ENCODE measurements at regions not wholly inside any gene's neighbourhood (a gene's known extent, or its start where the extent isn't known, plus 50 kb on each side); places are given as distances from the start of the nearest gene placed in this dataset.

GRCh38 chr4:126216611-126217010 is 901.9 kb downstream of the FAT4 start:
- Histone ChIP-seq H3K4me3 (no peak overlapping the region), H3K36me3 (no peaks in the 10 kb centered on the region), H3K27me3 (no peaks in the 10 kb centered on the region), H3K9me3 (no peaks in the 10 kb centered on the region), H3K4me1 (no peaks in the 10 kb centered on the region), H3K27ac (no peak overlapping the region)
- DNase-seq = no peak
- TF ChIP-seq CTCF (IDR thresholded peaks at IDR 0.05) (no peak), POLR2AphosphoS5 (IDR thresholded peaks at IDR 0.05) (no peak), EP300 (IDR thresholded peaks at IDR 0.05) (no peak), POLR2A (IDR thresholded peaks at IDR 0.05) (no peak)
- intact Hi-C loops (cut with DNase I) = no loop called here

GRCh38 chr4:126221282-126221681 is 906.5 kb downstream of the FAT4 start:
- Histone ChIP-seq H3K27ac (no peak overlapping the region), H3K27me3 (no peaks in the 10 kb centered on the region), H3K36me3 (no peaks in the 10 kb centered on the region), H3K4me3 (no peak overlapping the region), H3K4me1 (no peaks in the 10 kb centered on the region), H3K9me3 (no peaks in the 10 kb centered on the region)
- no peak for DNase-seq
- no peak for TF ChIP-seq CTCF (IDR thresholded peaks at IDR 0.05)
- TF ChIP-seq POLR2A (IDR thresholded peaks at IDR 0.05) = no peak
- no peak for TF ChIP-seq POLR2AphosphoS5 (IDR thresholded peaks at IDR 0.05)
- TF ChIP-seq EP300 (IDR thresholded peaks at IDR 0.05) = no peak
- 82 to 87% methylated on average over 3 of the region's 3 CpGs for WGBS, 2 donors
- intact Hi-C loops (cut with DNase I) = no loop called here

- Histone ChIP-seq H3K9me3 (no peaks in the 10 kb centered on the region), H3K27ac (no peak overlapping the region), H3K4me1 (no peaks in the 10 kb centered on the region), H3K27me3 (no peaks in the 10 kb centered on the region), H3K4me3 (no peak overlapping the region), H3K36me3 (no peaks in the 10 kb centered on the region)
- TF ChIP-seq POLR2AphosphoS5 (IDR thresholded peaks at IDR 0.05) (no peak), CTCF (IDR thresholded peaks at IDR 0.05) (no peak), EP300 (IDR thresholded peaks at IDR 0.05) (no peak), POLR2A (IDR thresholded peaks at IDR 0.05) (no peak)
- DNase-seq = no peak
- intact Hi-C loops (cut with DNase I) = no loop called here
- 32 to 57% methylated on average over 1 of the region's 1 CpG for WGBS, 2 donors
Observed at GRCh38 chr4:126221717-126222340, 907.1 kb downstream of the FAT4 start.

- no peak overlapping the region for H3K4me3 ChIP-seq
- no peaks in the 10 kb centered on the region for H3K9me3 ChIP-seq
- no peak for DNase-seq
- no peaks in the 10 kb centered on the region for H3K4me1 ChIP-seq
- H3K36me3 ChIP-seq = no peaks in the 10 kb centered on the region
- no peaks in the 10 kb centered on the region for H3K27me3 ChIP-seq
- TF ChIP-seq EP300 (IDR thresholded peaks at IDR 0.05) (no peak), POLR2A (IDR thresholded peaks at IDR 0.05) (no peak), CTCF (IDR thresholded peaks at IDR 0.05) (peak in 1 of 4 experiments; percentile 45), POLR2AphosphoS5 (IDR thresholded peaks at IDR 0.05) (no peak)
- WGBS, 2 donors = 57 to 63% methylated on average over 2 of the region's 2 CpGs
- no peak overlapping the region for H3K27ac ChIP-seq
- intact Hi-C loops (cut with DNase I) = no loop called here
Observed at GRCh38 chr4:126223784-126224407, 909.1 kb downstream of the FAT4 start.

GRCh38 chr4:126227428-126227827 is 912.7 kb downstream of the FAT4 start:
- 83 to 88% methylated on average over 4 of the region's 4 CpGs for WGBS, 2 donors
- Histone ChIP-seq H3K4me3 (no peak overlapping the region), H3K36me3 (no peaks in the 10 kb centered on the region), H3K27me3 (no peaks in the 10 kb centered on the region), H3K4me1 (no peaks in the 10 kb centered on the region), H3K27ac (no peak overlapping the region), H3K9me3 (no peaks in the 10 kb centered on the region)
- no peak for DNase-seq
- intact Hi-C loops (cut with DNase I) = no loop called here
- TF ChIP-seq CTCF (IDR thresholded peaks at IDR 0.05) = no peak
- no peak for TF ChIP-seq EP300 (IDR thresholded peaks at IDR 0.05)
- no peak for TF ChIP-seq POLR2A (IDR thresholded peaks at IDR 0.05)
- TF ChIP-seq POLR2AphosphoS5 (IDR thresholded peaks at IDR 0.05) = no peak
